HepG2 (cell line): ENCODE measurements at regions not wholly inside any gene's neighbourhood (a gene's known extent, or its start where the extent isn't known, plus 50 kb on each side); places are given as distances from the start of the nearest gene placed in this dataset.

Source experiments
- ATAC-seq: fragments of 200-7000 bp; cut with Tn5 transposase; 3 replicates; pipeline ENCODE4 v1.9.1; 2020; ENCODE audit warnings: mild to moderate bottlenecking, moderate library complexity
- BruUV-seq: library from RNA; stranded (reverse); fragments of 400-500 nt; replicated peaks from 2 replicates; lab custom pipeline; 2021; lab: Mats Ljungman, UMichigan
- CTCF ChIA-PET: fragments of 300-600 bp; formaldehyde crosslinking; extraction: SDS; loops from one replicate; lab custom pipeline; 2021; ENCODE audit warnings: low total read pairs, inconsistent platforms, low intra/inter-chr PET ratio; lab: Yijun Ruan, JAX
- POLR2A ChIA-PET: fragments of 350-600 bp; sonication (Branson Sonifier 250); formaldehyde crosslinking; loops from one replicate; lab custom pipeline; 2020; ENCODE audit warnings: antibody characterized with exemption, inconsistent platforms; lab: Yijun Ruan, JAX
- DNase-seq: peaks from one replicate; pipeline ENCODE4 v3.0.0-alpha.2; 2015; ENCODE audit warnings: low spot score
- FAIRE-seq: peaks from 3 replicates; lab custom pipeline; 2011; peaks lifted over from hg19 to GRCh38; lab: Jason Lieb, UNC
- H2AFZ ChIP-seq: one replicate; pipeline ENCODE4 v1.6.1; 2011; ENCODE audit warnings: low read length, inconsistent platforms
- H3K27ac ChIP-seq: fragments of 300-600 bp; 3 replicates; pipeline ENCODE4 v1.8.0; 2011; ENCODE audit warnings: mixed run types, mild to moderate bottlenecking, mixed read lengths, low read length, inconsistent platforms; ENCODE audit not compliant: insufficient read depth; ENCODE audit errors: extremely low read length
- H3K27me3 ChIP-seq, 2 experiments: fragments of 200-600 bp in 1 of 2; 2 replicates in 1 of 2; 3 replicates in 1 of 2; pipeline versions ENCODE4 v1.6.0 to v1.8.0; 2011; ENCODE audit warnings: low read length in 2 of 2, mild to moderate bottlenecking in 2 of 2, moderate library complexity in 2 of 2, inconsistent platforms in 1 of 2; ENCODE audit not compliant: insufficient read depth in 2 of 2, control insufficient read depth in 1 of 2
- H3K36me3 ChIP-seq, 2 experiments: fragments of 200-600 bp in 1 of 2; replicated peaks in 1 of 2; 2 replicates in 1 of 2; 3 replicates in 1 of 2; pipeline versions ENCODE4 v1.5.1 to v1.8.0; 2011; ENCODE audit warnings: low read length in 2 of 2, inconsistent platforms in 1 of 2; ENCODE audit not compliant: insufficient read depth in 2 of 2, control insufficient read depth in 1 of 2
- H3K4me1 ChIP-seq: 2 replicates; pipeline ENCODE4 v1.5.1; 2012; ENCODE audit warnings: low read length, inconsistent platforms; ENCODE audit not compliant: insufficient read depth
- H3K4me2 ChIP-seq: 2 replicates; pipeline ENCODE4 v1.6.0; 2011; ENCODE audit warnings: low read depth, low read length, inconsistent platforms
- H3K4me3 ChIP-seq, 3 experiments: fragments of 200-600 bp in 1 of 3; sonication (generic), shearing (Covaris generic) in 1 of 3; replicated peaks in 1 of 3; 2 replicates each; pipeline ENCODE4 v1.5.1; 2011 to 2016; ENCODE audit warnings: low read length in 3 of 3, inconsistent platforms in 2 of 3, low read depth in 2 of 3, mild to moderate bottlenecking in 2 of 3, control low read depth in 1 of 3, mixed read lengths in 1 of 3; ENCODE audit not compliant: insufficient read depth in 1 of 3
- H3K79me2 ChIP-seq: one replicate; pipeline ENCODE4 v1.6.1; 2011; ENCODE audit warnings: low read length, inconsistent platforms; ENCODE audit not compliant: insufficient read depth
- H3K9ac ChIP-seq: 2 replicates; pipeline ENCODE4 v1.6.0; 2011; ENCODE audit warnings: mild to moderate bottlenecking, low read depth, low read length, inconsistent platforms; ENCODE audit not compliant: insufficient read depth
- H3K9me3 ChIP-seq: 2 replicates; pipeline ENCODE4 v1.5.1; 2012; ENCODE audit warnings: mild to moderate bottlenecking, low read length
- H4K20me1 ChIP-seq: 2 replicates; pipeline ENCODE4 v1.6.0; 2011; ENCODE audit warnings: inconsistent platforms, mild to moderate bottlenecking, low read length, moderate library complexity; ENCODE audit not compliant: insufficient read depth
- ARNT ChIP-seq: fragments of 450-650 bp; IDR thresholded peaks from 2 replicates; pipeline ENCODE4 v1.6.1; 2017
- ATF4 ChIP-seq, 2 experiments: fragments of 450-650 bp in 1 of 2; sonication (generic) in 1 of 2; formaldehyde crosslinking; IDR thresholded peaks; 2 replicates each; pipeline versions ENCODE4 v1.5.0 to v1.8.0; 2020 to 2022; ENCODE audit warnings: mild to moderate bottlenecking in 1 of 2, missing genetic modification reagents in 1 of 2
- CEBPG ChIP-seq: IDR thresholded peaks from 2 replicates; pipeline ENCODE4 v1.6.1; 2016
- ETV5 ChIP-seq: IDR thresholded peaks from 2 replicates; pipeline ENCODE4 v1.6.1; 2018; ENCODE audit warnings: missing biosample characterization, missing genetic modification reagents, inconsistent platforms, borderline replicate concordance
- HMGA1 ChIP-seq: sonication (generic); formaldehyde crosslinking; conservative IDR thresholded peaks from 2 replicates; pipeline ENCODE4 v1.4.0; 2020; ENCODE audit warnings: missing genetic modification reagents
- NR3C1 ChIP-seq: sonication (generic); formaldehyde crosslinking; IDR thresholded peaks from 2 replicates; pipeline ENCODE4 v1.4.0; 2020; ENCODE audit warnings: missing genetic modification reagents
- PBX3 ChIP-seq: sonication (generic); formaldehyde crosslinking; IDR thresholded peaks from 2 replicates; pipeline ENCODE4 v1.8.1; 2023; ENCODE audit warnings: missing genetic modification reagents, inconsistent platforms, borderline replicate concordance
- RBFOX2 ChIP-seq: fragments of 200-400 bp; formaldehyde crosslinking; IDR thresholded peaks from 2 replicates; pipeline ENCODE4 v1.6.1; 2017; ENCODE audit warnings: low read depth, mild to moderate bottlenecking, low read length
- WGBS: methylation state at CpG from one replicate; pipeline ENCODE4 v1.1.6; 2017; ENCODE audit warnings: low lambda C conversion rate; 5-methylcytosine and 5-hydroxymethylcytosine counted together
- in situ Hi-C: cut with HindIII; loops from 2 replicates; pipeline ENCODE4 v1.10.0; 2017; ENCODE audit warnings: low pct_unique_long_range_greater_than_20kb; ENCODE audit not compliant: extremely low pct_ligation_motif_present
- intact Hi-C: fragments of 100-400 bp; cut with micrococcal nuclease; formaldehyde crosslinking; loops from one replicate; pipeline ENCODE4 v1.10.0; 2022; ENCODE audit not compliant: unreplicated experiment
- TF ChIP-seq, protein P1 (sequence below): sonication (generic); formaldehyde crosslinking; conservative IDR thresholded peaks from 2 replicates; pipeline ENCODE4 v1.8.0; 2022; ENCODE audit warnings: mild to moderate bottlenecking, moderate library complexity, missing genetic modification reagents

DNA sequence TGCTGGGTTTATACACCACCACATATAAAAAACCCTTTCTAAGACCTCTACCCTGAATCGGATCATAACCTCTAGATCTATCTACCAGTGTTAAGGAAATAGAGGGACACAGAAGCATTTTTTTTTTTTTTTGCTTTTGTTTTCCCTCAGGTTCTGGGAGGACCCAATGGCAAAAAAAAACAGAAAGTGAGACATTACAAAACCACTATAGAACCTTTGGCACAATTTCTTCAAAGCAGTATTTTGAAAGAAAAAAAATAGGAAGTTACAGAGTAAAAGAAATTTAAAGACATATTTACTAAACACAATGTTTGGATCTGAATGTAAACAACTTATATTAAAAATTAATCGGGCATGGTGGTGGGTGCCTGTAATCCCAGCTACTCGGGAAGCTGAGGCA is 1258.7 kb upstream of the GJE1 start:
- H3K9me3 ChIP-seq, result no peaks in the 10 kb centered on the region
- TF ChIP-seq RBFOX2 (no peak), ETV5 (no peak), ATF4 (CRISPR knock-in tag; IDR thresholded peaks at IDR 0.05) (no peak), PBX3 (CRISPR knock-in tag) (no peak), CEBPG (CRISPR knock-in tag) (no peak), ARNT (no peak), NR3C1 (CRISPR knock-in tag) (no peak), HMGA1 (CRISPR knock-in tag) (no peak)
- TF ChIP-seq, protein P1, sequence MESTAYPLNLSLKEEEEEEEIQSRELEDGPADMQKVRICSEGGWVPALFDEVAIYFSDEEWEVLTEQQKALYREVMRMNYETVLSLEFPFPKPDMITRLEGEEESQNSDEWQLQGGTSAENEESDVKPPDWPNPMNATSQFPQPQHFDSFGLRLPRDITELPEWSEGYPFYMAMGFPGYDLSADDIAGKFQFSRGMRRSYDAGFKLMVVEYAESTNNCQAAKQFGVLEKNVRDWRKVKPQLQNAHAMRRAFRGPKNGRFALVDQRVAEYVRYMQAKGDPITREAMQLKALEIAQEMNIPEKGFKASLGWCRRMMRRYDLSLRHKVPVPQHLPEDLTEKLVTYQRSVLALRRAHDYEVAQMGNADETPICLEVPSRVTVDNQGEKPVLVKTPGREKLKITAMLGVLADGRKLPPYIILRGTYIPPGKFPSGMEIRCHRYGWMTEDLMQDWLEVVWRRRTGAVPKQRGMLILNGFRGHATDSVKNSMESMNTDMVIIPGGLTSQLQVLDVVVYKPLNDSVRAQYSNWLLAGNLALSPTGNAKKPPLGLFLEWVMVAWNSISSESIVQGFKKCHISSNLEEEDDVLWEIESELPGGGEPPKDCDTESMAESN (CRISPR knock-in tag), result no peak
- H3K4me3 ChIP-seq, result no peak overlapping the region
- ATAC-seq (no peak), DNase-seq (no peak), FAIRE-seq (no peak)
- H4K20me1 ChIP-seq, result no peaks in the 10 kb centered on the region
- WGBS, result 95% methylated on average over 3 of the region's 3 CpGs
- H3K27me3 ChIP-seq, result no peaks in the 10 kb centered on the region
- BruUV-seq, result no TSS peak
- intact Hi-C loops, result no loop called here
- no peaks in the 10 kb centered on the region for H3K4me1 ChIP-seq
- H3K27ac ChIP-seq, result no peak overlapping the region
- peaks cover 9% of the 10 kb centered on the region for H3K79me2 ChIP-seq
- no peaks in the 10 kb centered on the region for H3K36me3 ChIP-seq
- no peak overlapping the region for H3K4me2 ChIP-seq
- H2AFZ ChIP-seq, result no peak overlapping the region
- in situ Hi-C loops, result no loop called here
- ChIA-PET POLR2A (no interaction called here), CTCF (no interaction called here)
- H3K9ac ChIP-seq, result no peak overlapping the region
